Loucy (cell line): ENCODE measurements at regions not wholly inside any gene's neighbourhood (a gene's known extent, or its start where the extent isn't known, plus 50 kb on each side); places are given as distances from the start of the nearest gene placed in this dataset.

Experiments
- H2AFZ ChIP-seq: fragments of 200-600 bp; sonication (generic); 2 replicates; pipeline ENCODE4 v1.6.0; 2016; ENCODE audit warnings: antibody characterized with exemption, mild to moderate bottlenecking, low read length, moderate library complexity
- H3F3A ChIP-seq: fragments of 200-600 bp; 2 replicates; pipeline ENCODE4 v1.6.0; 2016; ENCODE audit warnings: antibody characterized with exemption, low read depth, mild to moderate bottlenecking
- H3K27me3 ChIP-seq: fragments of 200-600 bp; sonication (generic); 2 replicates; pipeline ENCODE4 v1.6.1; 2014; ENCODE audit warnings: low read length, mild to moderate bottlenecking; ENCODE audit not compliant: insufficient read depth, poor library complexity, severe bottlenecking
- H3K36me3 ChIP-seq: fragments of 200-600 bp; sonication (generic); 2 replicates; pipeline ENCODE4 v1.6.1; 2016; ENCODE audit warnings: low read length; ENCODE audit not compliant: insufficient read depth
- H3K4me1 ChIP-seq: fragments of 200-600 bp; sonication (generic); 2 replicates; pipeline ENCODE4 v1.5.1; 2014; ENCODE audit warnings: low read length, mild to moderate bottlenecking; ENCODE audit not compliant: insufficient read depth, poor library complexity, severe bottlenecking
- H3K4me2 ChIP-seq: fragments of 200-600 bp; sonication (generic); 2 replicates; pipeline ENCODE4 v1.6.0; 2014; ENCODE audit warnings: antibody characterized with exemption, low read length, low read depth, mild to moderate bottlenecking; ENCODE audit not compliant: poor library complexity, severe bottlenecking
- H3K4me3 ChIP-seq: fragments of 200-600 bp; sonication (generic); 2 replicates; pipeline ENCODE4 v1.5.1; 2014; ENCODE audit warnings: low read length, mild to moderate bottlenecking, mixed read lengths; ENCODE audit not compliant: poor library complexity, severe bottlenecking
- H3K79me2 ChIP-seq: fragments of 200-600 bp; sonication (generic); 2 replicates; pipeline ENCODE4 v1.6.1; 2014; ENCODE audit warnings: low read length; ENCODE audit not compliant: insufficient read depth
- H3K9ac ChIP-seq: fragments of 200-600 bp; sonication (generic); 2 replicates; pipeline ENCODE4 v1.6.0; 2014; ENCODE audit warnings: mild to moderate bottlenecking, low read depth, low read length, moderate library complexity; ENCODE audit not compliant: poor library complexity, severe bottlenecking
- H3K9me2 ChIP-seq: fragments of 200-600 bp; sonication (generic); replicated peaks from 2 replicates; pipeline ENCODE4 v1.6.1; 2016; ENCODE audit warnings: low read depth, low read length, mixed read lengths
- H3K9me3 ChIP-seq: fragments of 200-600 bp; sonication (generic); 2 replicates; pipeline ENCODE4 v1.6.1; 2014; ENCODE audit warnings: mild to moderate bottlenecking, antibody characterized with exemption, low read length, low read depth; ENCODE audit not compliant: insufficient read depth
- H4K20me1 ChIP-seq: fragments of 200-600 bp; sonication (generic); 2 replicates; pipeline ENCODE4 v1.6.0; 2014; ENCODE audit warnings: antibody characterized with exemption, low read length, mild to moderate bottlenecking; ENCODE audit not compliant: insufficient read depth, poor library complexity, severe bottlenecking
- EZH2phosphoT487 ChIP-seq: fragments of 200-600 bp; IDR thresholded peaks from 2 replicates; pipeline ENCODE4 v1.6.1; 2018; ENCODE audit warnings: antibody characterized with exemption, mild to moderate bottlenecking, moderate library complexity, borderline replicate concordance
- TF ChIP-seq, protein P1 (sequence below): fragments of 200-600 bp; sonication (generic); conservative IDR thresholded peaks from 2 replicates; pipeline ENCODE4 v1.5.1; 2014; ENCODE audit warnings: mild to moderate bottlenecking, antibody characterized with exemption, low read length

DNA sequence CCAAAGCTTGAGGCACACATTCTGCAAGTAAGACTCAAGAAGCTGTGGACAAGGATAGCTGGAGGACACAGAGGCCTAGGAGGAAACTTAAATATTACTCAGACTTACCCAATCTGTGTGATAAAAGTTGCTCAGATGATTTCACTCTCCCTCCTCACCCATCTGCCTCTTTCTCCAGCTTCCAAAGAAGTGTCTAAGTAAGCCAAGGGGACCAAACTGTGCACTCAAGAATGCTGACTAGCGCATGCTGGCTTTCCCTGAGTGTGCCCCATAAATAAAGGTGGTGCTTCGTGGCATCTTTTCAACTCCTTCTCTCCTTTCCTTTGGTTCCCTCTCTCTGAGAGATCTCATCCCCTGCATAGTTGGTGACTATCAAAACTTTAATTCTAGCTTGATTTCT, 211.0 kb upstream of the LMCD1 start:
- Histone ChIP-seq H3K9me2 (no peaks in the 10 kb centered on the region), H3K4me2 (no peak overlapping the region), H2AFZ (no peak overlapping the region), H3K9me3 (no peaks in the 10 kb centered on the region), H3K36me3 (no peaks in the 10 kb centered on the region), H4K20me1 (no peaks in the 10 kb centered on the region), H3F3A (no peaks in the 10 kb centered on the region), H3K9ac (no peak overlapping the region), H3K79me2 (no peaks in the 10 kb centered on the region), H3K4me3 (no peak overlapping the region), H3K27me3 (no peaks in the 10 kb centered on the region), H3K4me1 (no peaks in the 10 kb centered on the region)
- no peak for TF ChIP-seq EZH2phosphoT487
- TF ChIP-seq, protein P1, sequence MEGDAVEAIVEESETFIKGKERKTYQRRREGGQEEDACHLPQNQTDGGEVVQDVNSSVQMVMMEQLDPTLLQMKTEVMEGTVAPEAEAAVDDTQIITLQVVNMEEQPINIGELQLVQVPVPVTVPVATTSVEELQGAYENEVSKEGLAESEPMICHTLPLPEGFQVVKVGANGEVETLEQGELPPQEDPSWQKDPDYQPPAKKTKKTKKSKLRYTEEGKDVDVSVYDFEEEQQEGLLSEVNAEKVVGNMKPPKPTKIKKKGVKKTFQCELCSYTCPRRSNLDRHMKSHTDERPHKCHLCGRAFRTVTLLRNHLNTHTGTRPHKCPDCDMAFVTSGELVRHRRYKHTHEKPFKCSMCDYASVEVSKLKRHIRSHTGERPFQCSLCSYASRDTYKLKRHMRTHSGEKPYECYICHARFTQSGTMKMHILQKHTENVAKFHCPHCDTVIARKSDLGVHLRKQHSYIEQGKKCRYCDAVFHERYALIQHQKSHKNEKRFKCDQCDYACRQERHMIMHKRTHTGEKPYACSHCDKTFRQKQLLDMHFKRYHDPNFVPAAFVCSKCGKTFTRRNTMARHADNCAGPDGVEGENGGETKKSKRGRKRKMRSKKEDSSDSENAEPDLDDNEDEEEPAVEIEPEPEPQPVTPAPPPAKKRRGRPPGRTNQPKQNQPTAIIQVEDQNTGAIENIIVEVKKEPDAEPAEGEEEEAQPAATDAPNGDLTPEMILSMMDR: no peak

DNA sequence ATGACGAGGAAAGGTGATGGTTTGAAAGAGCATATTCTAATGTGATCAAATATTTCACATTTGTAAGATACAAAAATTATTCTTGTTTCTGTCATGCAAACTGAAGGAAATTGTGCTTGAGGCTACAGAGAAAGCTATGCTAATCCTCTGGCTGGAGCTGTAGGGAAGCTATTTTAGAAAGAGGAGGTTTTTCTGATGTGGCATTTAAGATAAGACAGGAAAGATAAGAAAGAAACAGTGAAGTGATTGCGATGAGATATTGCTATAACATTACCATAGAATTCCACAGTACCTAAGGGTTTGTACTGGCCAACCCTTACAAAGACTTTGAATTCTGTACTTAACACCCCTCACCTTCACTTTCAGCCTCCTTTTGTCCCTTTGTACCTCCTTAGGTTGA, 205.2 kb upstream of the LMCD1 start:
- no peaks in the 10 kb centered on the region for H3K9me3 ChIP-seq
- H3K79me2 ChIP-seq: no peaks in the 10 kb centered on the region
- no peaks in the 10 kb centered on the region for H3K36me3 ChIP-seq
- TF ChIP-seq, protein P1: no peak
- no peaks in the 10 kb centered on the region for H3F3A ChIP-seq
- H3K9me2 ChIP-seq: no peaks in the 10 kb centered on the region
- H3K27me3 ChIP-seq: no peaks in the 10 kb centered on the region
- no peak overlapping the region for H2AFZ ChIP-seq
- H3K4me1 ChIP-seq: no peaks in the 10 kb centered on the region
- H3K4me3 ChIP-seq: no peak overlapping the region
- H4K20me1 ChIP-seq: no peaks in the 10 kb centered on the region
- H3K4me2 ChIP-seq: no peak overlapping the region
- no peak overlapping the region for H3K9ac ChIP-seq

DNA sequence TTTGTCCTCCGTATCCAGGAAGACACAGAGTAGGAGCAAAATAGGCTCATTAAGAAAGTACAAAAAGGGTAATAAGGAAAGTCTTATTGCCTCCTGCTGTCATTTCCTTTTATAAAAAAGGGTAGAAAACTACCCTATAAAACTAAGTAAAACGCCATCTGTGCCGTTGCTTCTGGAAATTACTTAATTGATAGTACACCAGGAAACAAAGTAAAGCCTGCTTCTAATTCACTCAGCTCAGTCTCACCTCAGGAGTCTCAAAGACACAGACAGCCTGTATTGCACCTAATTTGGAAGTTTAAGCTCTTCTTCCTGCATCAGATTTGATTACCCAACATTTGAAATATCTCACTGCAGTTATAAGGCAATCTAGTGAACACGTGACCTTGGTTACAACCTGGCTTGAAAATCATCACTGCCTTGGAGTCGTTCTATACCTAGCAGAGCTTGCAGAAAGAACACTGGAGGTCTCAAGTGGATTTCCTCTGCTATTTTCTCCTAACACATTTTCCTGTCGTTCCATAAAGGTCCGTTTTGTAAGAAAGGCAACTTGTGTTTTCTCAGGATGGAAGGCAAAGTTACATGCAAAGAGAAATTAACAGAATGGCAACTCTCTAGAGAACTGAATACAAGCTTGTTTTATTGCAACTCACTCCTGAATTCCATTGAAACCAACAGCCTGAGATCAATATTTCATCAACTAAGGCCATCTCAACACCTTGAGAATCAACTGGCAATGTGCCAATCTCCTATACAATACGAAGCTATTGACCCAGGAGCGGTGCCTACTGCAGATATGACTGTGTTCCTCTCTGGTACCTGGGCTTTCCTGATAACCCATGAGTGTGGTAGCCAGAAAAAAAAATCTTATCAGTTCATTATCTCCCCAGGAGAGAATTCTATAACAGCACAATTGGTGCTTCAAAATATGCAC, 203.3 kb upstream of the LMCD1 start:
- no peak for TF ChIP-seq EZH2phosphoT487
- TF ChIP-seq, protein P1: no peak
- Histone ChIP-seq H3K27me3 (no peaks in the 10 kb centered on the region), H3K36me3 (no peaks in the 10 kb centered on the region), H3K4me2 (no peak overlapping the region), H3F3A (no peaks in the 10 kb centered on the region), H3K4me3 (no peak overlapping the region), H3K4me1 (no peaks in the 10 kb centered on the region), H3K9me2 (no peaks in the 10 kb centered on the region), H3K9ac (no peak overlapping the region), H4K20me1 (no peaks in the 10 kb centered on the region), H3K9me3 (no peaks in the 10 kb centered on the region), H2AFZ (no peak overlapping the region), H3K79me2 (no peaks in the 10 kb centered on the region)
